ENCODE measurements at regions not wholly inside any gene's neighbourhood (a gene's known extent, or its start where the extent isn't known, plus 50 kb on each side); places are given as distances from the start of the nearest gene placed in this dataset.

GRCh38 chr4:144899393-144899792 lies 198.6 kb downstream of the ANAPC10 start:
- Histone ChIP-seq H3K27me3 (ENCODE audit: insufficient read depth, poor library complexity, severe bottlenecking) (no peaks in the 10 kb centered on the region), H3K4me3 (replicated peaks; ENCODE audit: insufficient read depth, low read length) (no peak overlapping the region), H3K27ac (replicated peaks) (no peak overlapping the region)
- no peak for TF ChIP-seq SPI1 (IDR thresholded peaks at IDR 0.05; ENCODE audit: borderline replicate concordance, low read depth)
- TF ChIP-seq REST (IDR thresholded peaks at IDR 0.05; ENCODE audit: insufficient replicate concordance, low read depth) = no peak
- TF ChIP-seq POLR2AphosphoS5 (IDR thresholded peaks at IDR 0.05; ENCODE audit: low read depth) = no peak
- no peak for TF ChIP-seq GABPA (IDR thresholded peaks at IDR 0.05; ENCODE audit: low read depth)
- no peak for TF ChIP-seq CTCF (IDR thresholded peaks at IDR 0.05; ENCODE audit: insufficient read depth, low read length)
- no peak for DNase-seq (ENCODE audit: low read depth in 1 of 2, low spot score in 1 of 2)

GRCh38 chr4:144901141-144901540 lies 196.9 kb downstream of the ANAPC10 start:
- no peak for DNase-seq (ENCODE audit: low read depth in 1 of 2, low spot score in 1 of 2)
- Histone ChIP-seq H3K27ac (replicated peaks) (no peak overlapping the region), H3K4me3 (replicated peaks; ENCODE audit: insufficient read depth, low read length) (no peak overlapping the region), H3K27me3 (ENCODE audit: insufficient read depth, poor library complexity, severe bottlenecking) (no peaks in the 10 kb centered on the region)
- TF ChIP-seq REST (IDR thresholded peaks at IDR 0.05; ENCODE audit: insufficient replicate concordance, low read depth) (no peak), SPI1 (IDR thresholded peaks at IDR 0.05; ENCODE audit: borderline replicate concordance, low read depth) (no peak), POLR2AphosphoS5 (IDR thresholded peaks at IDR 0.05; ENCODE audit: low read depth) (no peak), CTCF (IDR thresholded peaks at IDR 0.05; ENCODE audit: insufficient read depth, low read length) (no peak), GABPA (IDR thresholded peaks at IDR 0.05; ENCODE audit: low read depth) (no peak)

- Histone ChIP-seq H3K27ac (replicated peaks) (no peak overlapping the region), H3K4me3 (replicated peaks; ENCODE audit: insufficient read depth, low read length) (no peak overlapping the region), H3K27me3 (ENCODE audit: insufficient read depth, poor library complexity, severe bottlenecking) (no peaks in the 10 kb centered on the region)
- no peak for TF ChIP-seq GABPA (IDR thresholded peaks at IDR 0.05; ENCODE audit: low read depth)
- TF ChIP-seq POLR2AphosphoS5 (IDR thresholded peaks at IDR 0.05; ENCODE audit: low read depth) = no peak
- TF ChIP-seq REST (IDR thresholded peaks at IDR 0.05; ENCODE audit: insufficient replicate concordance, low read depth) = no peak
- no peak for TF ChIP-seq SPI1 (IDR thresholded peaks at IDR 0.05; ENCODE audit: borderline replicate concordance, low read depth)
- no peak for TF ChIP-seq CTCF (IDR thresholded peaks at IDR 0.05; ENCODE audit: insufficient read depth, low read length)
- DNase-seq (ENCODE audit: low read depth in 1 of 2, low spot score in 1 of 2) = no peak
These were observed 195.4 kb downstream of the ANAPC10 start for GRCh38 chr4:144902614-144903013.
